H9 (cell line): ENCODE measurements at regions not wholly inside any gene's neighbourhood (a gene's known extent, or its start where the extent isn't known, plus 50 kb on each side); places are given as distances from the start of the nearest gene placed in this dataset.

Source experiments
- DNase-seq: peaks from one replicate; pipeline ENCODE4 v3.0.0-alpha.2; 2017
- H2AFZ ChIP-seq: one replicate; pipeline ENCODE4 v1.6.1; 2013; ENCODE audit warnings: mild to moderate bottlenecking, low read length, control low read depth, moderate library complexity
- H2AK5ac ChIP-seq: 2 replicates; pipeline ENCODE4 v1.6.1; 2013; ENCODE audit warnings: low read length, control low read depth, mixed read lengths; ENCODE audit not compliant: insufficient read length
- H2BK120ac ChIP-seq: one replicate; pipeline ENCODE4 v1.6.1; 2013; ENCODE audit warnings: low read depth, mild to moderate bottlenecking, low read length, control low read depth, inconsistent platforms; ENCODE audit not compliant: poor library complexity, severe bottlenecking
- H2BK12ac ChIP-seq: 2 replicates; pipeline ENCODE4 v1.6.1; 2013; ENCODE audit warnings: low read length, control low read depth, mixed read lengths, low read depth; ENCODE audit not compliant: insufficient read length
- H2BK15ac ChIP-seq: 2 replicates; pipeline ENCODE4 v1.6.1; 2013; ENCODE audit warnings: low read depth, low read length, control low read depth
- H2BK20ac ChIP-seq: one replicate; pipeline ENCODE4 v1.6.1; 2013; ENCODE audit warnings: low read depth, mild to moderate bottlenecking, low read length, control low read depth, inconsistent platforms; ENCODE audit not compliant: poor library complexity, severe bottlenecking
- H2BK5ac ChIP-seq: 2 replicates; pipeline ENCODE4 v1.6.1; 2013; ENCODE audit warnings: low read length, control low read depth, mixed read lengths; ENCODE audit not compliant: insufficient read length
- H3K14ac ChIP-seq: 2 replicates; pipeline ENCODE4 v1.6.1; 2013; ENCODE audit warnings: low read length, control low read depth; ENCODE audit not compliant: insufficient read depth
- H3K18ac ChIP-seq: 2 replicates; pipeline ENCODE4 v1.6.1; 2013; ENCODE audit warnings: low read depth, mild to moderate bottlenecking, mixed read lengths, low read length, control low read depth; ENCODE audit not compliant: insufficient read length
- H3K23ac ChIP-seq: 2 replicates; pipeline ENCODE4 v1.6.1; 2013; ENCODE audit warnings: low read length, control low read depth, mixed read lengths, low read depth; ENCODE audit not compliant: insufficient read length
- H3K23me2 ChIP-seq: 2 replicates; pipeline ENCODE4 v1.6.1; 2013; ENCODE audit warnings: low read depth, mild to moderate bottlenecking, mixed read lengths, low read length, control low read depth; ENCODE audit not compliant: insufficient read length, poor library complexity, severe bottlenecking
- H3K27ac ChIP-seq: 2 replicates; pipeline ENCODE4 v1.5.1; 2013; ENCODE audit warnings: low read length, control low read depth, mixed read lengths, low read depth; ENCODE audit not compliant: insufficient read length
- H3K27me3 ChIP-seq: 2 replicates; pipeline ENCODE4 v1.6.1; 2013; ENCODE audit warnings: low read length, control low read depth, inconsistent platforms; ENCODE audit not compliant: insufficient read depth
- H3K4ac ChIP-seq: 2 replicates; pipeline ENCODE4 v1.6.1; 2013; ENCODE audit warnings: low read depth, mild to moderate bottlenecking, control low read depth, inconsistent platforms, low read length, moderate library complexity
- H3K4me1 ChIP-seq: 2 replicates; pipeline ENCODE4 v1.6.1; 2013; ENCODE audit warnings: low read length, control low read depth, inconsistent platforms; ENCODE audit not compliant: insufficient read depth
- H3K4me2 ChIP-seq: 2 replicates; pipeline ENCODE4 v1.6.1; 2013; ENCODE audit warnings: low read length, control low read depth, mixed read lengths; ENCODE audit not compliant: insufficient read length, insufficient read depth
- H3K56ac ChIP-seq: 2 replicates; pipeline ENCODE4 v1.6.1; 2013; ENCODE audit warnings: low read depth, mild to moderate bottlenecking, mixed read lengths, low read length, control low read depth; ENCODE audit not compliant: insufficient read length
- H3K79me1 ChIP-seq: 2 replicates; pipeline ENCODE4 v1.6.1; 2013; ENCODE audit warnings: low read depth, mild to moderate bottlenecking, moderate library complexity, low read length, control low read depth, inconsistent platforms; ENCODE audit not compliant: insufficient read depth, poor library complexity, severe bottlenecking
- H3K79me2 ChIP-seq: 2 replicates; pipeline ENCODE4 v1.6.1; 2013; ENCODE audit warnings: low read length, control low read depth, inconsistent platforms; ENCODE audit not compliant: insufficient read depth
- H3K9ac ChIP-seq: 2 replicates; pipeline ENCODE4 v1.6.1; 2013; ENCODE audit warnings: low read length, control low read depth, mixed read lengths; ENCODE audit not compliant: insufficient read length; ENCODE audit errors: extremely low read depth
- H3K9me3 ChIP-seq: one replicate; pipeline ENCODE4 v1.6.1; 2013; ENCODE audit warnings: low read depth, low read length, inconsistent platforms; ENCODE audit not compliant: control insufficient read depth
- H3T11ph ChIP-seq: one replicate; pipeline ENCODE4 v1.6.1; 2013; ENCODE audit warnings: mild to moderate bottlenecking, low read length, control low read depth, inconsistent platforms
- H4K20me1 ChIP-seq: one replicate; pipeline ENCODE4 v1.6.1; 2013; ENCODE audit not compliant: control insufficient read depth, insufficient read length, insufficient read depth
- H4K5ac ChIP-seq: 2 replicates; pipeline ENCODE4 v1.6.1; 2013; ENCODE audit warnings: low read depth, mild to moderate bottlenecking, mixed read lengths, low read length, control low read depth; ENCODE audit not compliant: insufficient read length
- H4K8ac ChIP-seq: replicated peaks from 2 replicates; pipeline ENCODE4 v1.6.1; 2013; ENCODE audit warnings: low read length, control low read depth, mixed read lengths, low read depth; ENCODE audit not compliant: insufficient read length
- H4K91ac ChIP-seq: 2 replicates; pipeline ENCODE4 v1.6.1; 2013; ENCODE audit warnings: low read depth, mild to moderate bottlenecking, moderate library complexity, mixed read lengths, low read length, control low read depth; ENCODE audit not compliant: insufficient read length
- H3K27ac Mint-ChIP-seq, 3 experiments: 2 replicates in 2 of 3; 3 replicates in 1 of 3; pipeline ENCODE4 v1.8.0; 2020 to 2021; ENCODE audit warnings: mixed read lengths in 3 of 3, mild to moderate bottlenecking in 1 of 3, moderate library complexity in 1 of 3
- H3K27me3 Mint-ChIP-seq: 2 replicates; pipeline ENCODE4 v1.8.0; 2021; ENCODE audit warnings: low read depth, mild to moderate bottlenecking, moderate library complexity, mixed read lengths
- H3K36me3 Mint-ChIP-seq, 3 experiments: 2 replicates in 2 of 3; 3 replicates in 1 of 3; pipeline ENCODE4 v1.8.0; 2020 to 2021; ENCODE audit warnings: low read depth in 3 of 3, mixed read lengths in 3 of 3; ENCODE audit not compliant: insufficient read depth in 1 of 3
- H3K4me1 Mint-ChIP-seq, 2 experiments: 2 replicates each; pipeline ENCODE4 v1.8.0; 2020; ENCODE audit warnings: mixed read lengths in 2 of 2
- H3K4me3 Mint-ChIP-seq, 2 experiments: 2 replicates in 1 of 2; 3 replicates in 1 of 2; pipeline ENCODE4 v1.8.0; 2020 to 2021; ENCODE audit warnings: mild to moderate bottlenecking in 2 of 2, mixed read lengths in 2 of 2, moderate library complexity in 1 of 2
- H3K9me3 Mint-ChIP-seq, 2 experiments: 2 replicates in 1 of 2; 3 replicates in 1 of 2; pipeline ENCODE4 v1.8.0; 2020; ENCODE audit warnings: mild to moderate bottlenecking in 2 of 2, mixed read lengths in 2 of 2, moderate library complexity in 1 of 2
- WGBS: extraction: QIAGEN DNeasy Blood & Tissue Kit; methylation state at CpG from one replicate; pipeline ENCODE4 v1.1.7; 2013; ENCODE audit warnings: missing lambda C conversion rate, low lambda C conversion rate, mixed read lengths; ENCODE audit not compliant: insufficient read length; ENCODE audit errors: extremely low coverage; 5-methylcytosine and 5-hydroxymethylcytosine counted together
- TF ChIP-seq, protein P1 (sequence below): fragments of 200-600 bp; sonication (generic); conservative IDR thresholded peaks from 3 replicates; pipeline ENCODE4 v1.8.0; 2021; ENCODE audit warnings: antibody characterized with exemption, mild to moderate bottlenecking

DNA sequence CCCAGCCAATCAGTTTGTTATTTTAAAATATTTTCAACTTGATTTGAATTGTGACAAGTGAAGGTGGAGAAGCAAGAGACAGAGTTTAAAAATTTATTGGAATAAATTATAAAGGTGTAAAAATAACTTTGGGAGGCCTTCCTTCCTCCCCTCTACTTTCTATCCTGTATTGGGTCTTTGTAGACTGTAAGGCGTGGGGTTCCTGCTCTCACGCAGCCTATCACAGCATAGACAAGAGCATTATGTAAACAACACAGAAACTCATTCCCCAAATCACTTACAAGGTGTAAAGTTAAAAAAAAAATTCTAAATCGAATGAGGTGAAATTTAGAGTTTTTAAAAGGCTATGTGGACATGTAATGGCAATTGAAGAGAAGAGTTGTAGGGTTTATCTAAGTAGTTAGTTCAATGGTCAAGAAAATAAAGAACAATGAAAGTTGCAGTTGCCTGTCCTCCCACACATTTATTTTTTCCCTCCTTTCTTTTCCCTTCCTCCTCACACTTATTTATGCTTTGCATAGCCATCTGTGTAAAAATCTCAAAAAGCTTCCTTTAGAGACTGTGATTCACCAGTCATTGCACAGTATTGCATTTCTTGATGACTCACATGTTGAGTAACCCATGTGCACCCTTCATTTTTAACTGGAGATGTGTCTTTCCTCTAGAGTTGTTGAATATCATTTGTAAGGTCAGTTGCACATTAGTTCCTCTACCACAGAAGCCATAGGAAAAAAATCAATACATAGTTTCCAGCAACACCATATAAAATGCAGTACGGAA lies 242.2 kb downstream of the PTPRC start:
- Histone ChIP-seq H2AFZ (no peak overlapping the region), H2BK15ac (no peak overlapping the region), H3K23me2 (no peaks in the 10 kb centered on the region), H4K20me1 (no peaks in the 10 kb centered on the region), H4K91ac (no peak overlapping the region), H3K56ac (no peak overlapping the region), H2BK12ac (no peak overlapping the region), H3K4me2 (no peak overlapping the region), H3K27me3 (no peaks in the 10 kb centered on the region), H4K8ac (no peak overlapping the region), H3T11ph (no peak overlapping the region), H3K4me1 (no peaks in the 10 kb centered on the region), H2BK20ac (no peak overlapping the region), H3K79me2 (no peaks in the 10 kb centered on the region), H2BK120ac (no peak overlapping the region), H3K18ac (no peak overlapping the region), H3K4ac (no peak overlapping the region), H3K79me1 (no peaks in the 10 kb centered on the region), H3K23ac (no peak overlapping the region), H3K14ac (no peak overlapping the region), H3K9me3 (no peaks in the 10 kb centered on the region), H3K27ac (no peak overlapping the region), H2AK5ac (no peak overlapping the region), H3K9ac (no peak overlapping the region), H2BK5ac (no peak overlapping the region), H4K5ac (no peak overlapping the region)
- H3K27me3 Mint-ChIP-seq: no peaks in the 10 kb centered on the region
- whole genome bisulfite sequencing: no CpG with 5 or more reads among the region's 4 CpGs
- no peaks in the 10 kb centered on the region for H3K9me3 Mint-ChIP-seq
- TF ChIP-seq, protein P1, sequence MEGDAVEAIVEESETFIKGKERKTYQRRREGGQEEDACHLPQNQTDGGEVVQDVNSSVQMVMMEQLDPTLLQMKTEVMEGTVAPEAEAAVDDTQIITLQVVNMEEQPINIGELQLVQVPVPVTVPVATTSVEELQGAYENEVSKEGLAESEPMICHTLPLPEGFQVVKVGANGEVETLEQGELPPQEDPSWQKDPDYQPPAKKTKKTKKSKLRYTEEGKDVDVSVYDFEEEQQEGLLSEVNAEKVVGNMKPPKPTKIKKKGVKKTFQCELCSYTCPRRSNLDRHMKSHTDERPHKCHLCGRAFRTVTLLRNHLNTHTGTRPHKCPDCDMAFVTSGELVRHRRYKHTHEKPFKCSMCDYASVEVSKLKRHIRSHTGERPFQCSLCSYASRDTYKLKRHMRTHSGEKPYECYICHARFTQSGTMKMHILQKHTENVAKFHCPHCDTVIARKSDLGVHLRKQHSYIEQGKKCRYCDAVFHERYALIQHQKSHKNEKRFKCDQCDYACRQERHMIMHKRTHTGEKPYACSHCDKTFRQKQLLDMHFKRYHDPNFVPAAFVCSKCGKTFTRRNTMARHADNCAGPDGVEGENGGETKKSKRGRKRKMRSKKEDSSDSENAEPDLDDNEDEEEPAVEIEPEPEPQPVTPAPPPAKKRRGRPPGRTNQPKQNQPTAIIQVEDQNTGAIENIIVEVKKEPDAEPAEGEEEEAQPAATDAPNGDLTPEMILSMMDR: no peak
- no peak overlapping the region for H3K27ac Mint-ChIP-seq
- DNase-seq: no peak
- 0 out of 4 replicates have a peak, but pooled peaks cover 0 to 4% of the 10 kb centered on the region in 2 experiments for H3K4me1 Mint-ChIP-seq
- H3K4me3 Mint-ChIP-seq: no peak overlapping the region
- no peaks in the 10 kb centered on the region for H3K36me3 Mint-ChIP-seq
